HG02798 (cell line): ENCODE measurements at regions not wholly inside any gene's neighbourhood (a gene's known extent, or its start where the extent isn't known, plus 50 kb on each side); places are given as distances from the start of the nearest gene placed in this dataset.

Experiments used
- ATAC-seq: cut with Tn5 transposase; IDR thresholded peaks from one replicate; pipeline ENCODE4 v1.9.1; 2021; ENCODE audit warnings: mild to moderate bottlenecking; ENCODE audit not compliant: unreplicated experiment, poor library complexity

GRCh38 chr13:40158757-40159156 lies 503.3 kb downstream of the COG6 start:
- no peak for ATAC-seq

GRCh38 chr13:40159736-40160135 lies 504.3 kb downstream of the COG6 start:
- ATAC-seq = no peak

GRCh38 chr13:40160618-40161350 lies 505.3 kb downstream of the COG6 start:
- no peak for ATAC-seq

GRCh38 chr13:40161351-40161810 lies 505.1 kb downstream of the FOXO1 start:
- ATAC-seq = no peak

GRCh38 chr13:40161931-40162330 lies 504.5 kb downstream of the FOXO1 start:
- no peak for ATAC-seq

GRCh38 chr13:40163066-40164000 lies 503.1 kb downstream of the FOXO1 start:
- no peak for ATAC-seq

GRCh38 chr13:40164133-40164532 lies 502.3 kb downstream of the FOXO1 start:
- no peak for ATAC-seq

GRCh38 chr13:40165316-40165932 lies 501.0 kb downstream of the FOXO1 start:
- no peak for ATAC-seq

GRCh38 chr13:40167327-40167726 lies 499.1 kb downstream of the FOXO1 start:
- no peak for ATAC-seq

GRCh38 chr13:40168425-40169166 lies 497.8 kb downstream of the FOXO1 start:
- ATAC-seq = no peak

GRCh38 chr13:40169476-40169875 lies 497.0 kb downstream of the FOXO1 start:
- ATAC-seq = no peak

GRCh38 chr13:40170091-40170490 lies 496.4 kb downstream of the FOXO1 start:
- no peak for ATAC-seq

GRCh38 chr13:40170982-40171381 lies 495.5 kb downstream of the FOXO1 start:
- no peak for ATAC-seq

- ATAC-seq = no peak
Measured at GRCh38 chr13:40171566-40171965, 494.9 kb downstream of the FOXO1 start.

GRCh38 chr13:40172149-40172591 lies 494.3 kb downstream of the FOXO1 start:
- no peak for ATAC-seq

- ATAC-seq = no peak
Measured at GRCh38 chr13:40172878-40173277, 493.6 kb downstream of the FOXO1 start.

GRCh38 chr13:40175639-40176038 lies 490.8 kb downstream of the FOXO1 start:
- ATAC-seq = no peak

GRCh38 chr13:40176242-40176641 lies 490.2 kb downstream of the FOXO1 start:
- no peak for ATAC-seq

GRCh38 chr13:40178130-40178529 lies 488.3 kb downstream of the FOXO1 start:
- no peak for ATAC-seq
